Inflammatory macrophage treated with lipopolysaccharide for 1 hour (primary cell): ENCODE measurements at regions not wholly inside any gene's neighbourhood (a gene's known extent, or its start where the extent isn't known, plus 50 kb on each side); places are given as distances from the start of the nearest gene placed in this dataset.

Experiments used
- DNase-seq, 2 donors: peaks; one replicate each; pipeline ENCODE4 v3.0.0-alpha.2; 2020 to 2022

GRCh38 chr2:8307606-8308180, 374.2 kb upstream of the ID2 start:
- DNase-seq = peak; percentile 56 to 57

DNA sequence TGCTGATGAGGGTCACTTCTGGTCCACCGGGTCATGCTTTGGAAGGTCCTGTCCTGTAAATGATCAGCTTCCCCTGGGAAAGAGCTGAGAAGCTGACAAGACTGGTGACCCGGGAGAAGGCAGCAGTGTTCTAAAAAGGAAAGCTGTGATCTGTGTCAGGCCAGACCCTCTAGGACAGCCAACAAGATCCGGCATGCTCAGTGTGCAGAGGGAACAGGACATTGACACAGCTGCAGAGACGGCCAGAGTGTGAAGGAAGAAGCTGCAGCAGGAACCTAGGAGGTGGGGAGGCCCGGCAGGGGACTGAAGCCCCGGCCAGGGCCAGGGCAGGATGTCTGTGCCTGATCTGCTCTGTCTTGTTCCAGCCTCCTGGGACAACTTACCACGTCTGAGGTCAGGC, 372.7 kb upstream of the ID2 start:
- no peak for DNase-seq

DNA sequence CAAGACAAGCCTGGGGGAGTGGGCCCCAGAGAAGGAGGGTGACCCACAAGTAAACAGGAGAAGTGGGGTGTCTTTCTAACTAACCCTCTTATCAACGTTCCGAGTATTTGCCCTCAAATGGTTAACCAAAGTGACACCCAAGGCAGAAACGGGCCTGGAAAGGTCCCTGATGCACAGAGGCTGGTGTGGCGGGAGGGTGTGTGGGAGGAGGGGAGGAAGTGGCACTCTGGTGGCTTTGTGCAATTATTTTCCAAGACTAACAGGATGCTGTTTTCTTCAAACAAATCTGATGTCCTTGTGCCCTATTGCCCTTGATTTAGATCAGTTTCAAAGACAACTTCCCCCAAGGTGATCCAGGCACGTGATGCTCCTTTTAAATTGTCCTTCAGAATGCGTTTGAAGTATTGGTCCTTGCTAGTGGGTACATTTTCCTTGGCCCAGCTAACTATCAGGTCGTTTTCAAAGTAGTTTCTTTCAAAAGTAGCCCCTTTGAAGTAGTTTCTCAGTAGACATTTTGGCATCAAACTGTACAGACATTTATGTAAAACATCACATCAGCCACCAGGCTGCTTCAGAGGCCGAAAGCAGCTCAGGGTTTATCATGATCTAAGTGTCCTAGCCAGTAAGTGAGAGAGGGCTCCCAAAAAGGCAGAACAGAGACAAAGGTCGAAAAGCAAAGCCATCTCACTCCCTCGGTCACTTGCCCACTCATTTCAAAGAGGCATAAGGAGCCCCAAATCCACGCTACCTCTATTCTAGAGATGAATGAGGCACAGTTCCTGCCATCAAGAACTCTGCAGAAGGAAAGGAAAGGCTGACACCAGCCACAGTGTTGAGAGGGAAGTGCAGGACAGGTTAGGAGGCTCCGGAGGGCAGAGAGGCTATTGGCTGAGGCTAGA, 371.1 kb upstream of the ID2 start:
- peak; percentile 85 to 86 for DNase-seq

DNA sequence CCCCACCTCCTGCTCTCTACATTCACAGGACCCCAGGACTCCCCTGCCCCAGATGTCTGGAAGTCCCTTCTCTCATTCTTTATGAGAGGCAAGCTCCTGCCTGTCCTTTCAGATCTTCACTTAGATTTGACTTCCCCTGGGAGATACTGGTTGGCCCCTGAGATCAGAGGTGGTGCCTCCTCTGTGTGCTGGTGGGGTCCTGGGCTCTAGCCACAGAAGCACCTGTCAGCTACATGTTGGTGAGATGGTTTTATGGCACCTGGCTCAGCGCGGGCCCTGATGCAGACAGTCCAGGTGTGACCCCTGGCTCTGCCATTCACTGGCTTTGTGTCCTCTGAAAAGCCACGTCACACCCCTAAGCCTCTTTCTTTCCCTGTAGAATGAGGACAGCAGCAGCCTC, 369.6 kb upstream of the ID2 start:
- no peak for DNase-seq

GRCh38 chr2:8312861-8313830, 368.7 kb upstream of the ID2 start:
- peak in 1 of 2 donors; percentile 55 for DNase-seq

- peak; percentile 74 to 91 for DNase-seq
These were observed 367.8 kb upstream of the ID2 start for GRCh38 chr2:8314063-8314462.

GRCh38 chr2:8315531-8316165, 366.2 kb upstream of the ID2 start:
- peak; percentile 65 to 66 for DNase-seq

GRCh38 chr2:8316356-8316755, 365.5 kb upstream of the ID2 start:
- no peak for DNase-seq

- DNase-seq = no peak
These were observed 364.4 kb upstream of the ID2 start for GRCh38 chr2:8317418-8317817.

DNA sequence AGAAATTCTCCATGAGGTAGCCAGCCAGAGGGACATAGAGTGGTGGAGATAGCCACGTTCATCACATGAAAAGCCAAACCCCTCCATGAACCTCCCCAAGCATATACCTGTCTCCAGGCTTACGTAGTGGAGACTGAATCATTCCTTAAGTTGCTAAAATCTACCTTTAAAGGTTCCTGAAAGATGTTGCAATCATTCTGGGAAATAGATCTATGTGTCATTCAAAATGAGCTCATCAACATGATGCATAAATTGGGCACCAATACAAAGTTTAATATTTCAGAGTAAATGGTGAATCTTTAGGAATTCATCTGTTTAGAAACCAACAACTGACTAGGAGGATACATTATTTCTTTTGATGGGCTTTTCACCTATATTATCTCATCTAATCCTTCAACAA, 362.6 kb upstream of the ID2 start:
- no peak for DNase-seq

- DNase-seq = no peak
These were observed 361.4 kb upstream of the ID2 start for GRCh38 chr2:8320311-8321066.

DNA sequence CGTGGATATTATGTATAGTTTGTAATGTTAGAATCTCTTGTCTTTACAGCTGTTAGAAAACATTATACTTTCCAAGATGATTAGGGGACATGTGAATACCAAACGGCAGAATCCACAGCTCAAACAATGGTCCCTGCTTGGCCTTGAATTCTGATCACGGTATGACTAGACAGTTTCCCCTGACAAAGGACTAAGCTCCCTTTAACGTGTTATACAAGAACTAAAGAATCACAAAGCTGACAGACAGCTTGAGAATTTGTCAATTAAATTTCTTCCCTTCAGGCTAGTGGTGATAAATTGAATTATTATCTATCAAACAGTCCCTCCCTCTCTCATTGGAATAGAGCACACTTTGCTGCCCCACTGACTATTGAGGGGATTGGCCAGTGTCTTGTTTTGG, 359.2 kb upstream of the ID2 start:
- DNase-seq = no peak

- DNase-seq = no peak
These were observed 357.5 kb upstream of the ID2 start for GRCh38 chr2:8324164-8324856.

GRCh38 chr2:8324901-8325300, 357.0 kb upstream of the ID2 start:
- no peak for DNase-seq

DNA sequence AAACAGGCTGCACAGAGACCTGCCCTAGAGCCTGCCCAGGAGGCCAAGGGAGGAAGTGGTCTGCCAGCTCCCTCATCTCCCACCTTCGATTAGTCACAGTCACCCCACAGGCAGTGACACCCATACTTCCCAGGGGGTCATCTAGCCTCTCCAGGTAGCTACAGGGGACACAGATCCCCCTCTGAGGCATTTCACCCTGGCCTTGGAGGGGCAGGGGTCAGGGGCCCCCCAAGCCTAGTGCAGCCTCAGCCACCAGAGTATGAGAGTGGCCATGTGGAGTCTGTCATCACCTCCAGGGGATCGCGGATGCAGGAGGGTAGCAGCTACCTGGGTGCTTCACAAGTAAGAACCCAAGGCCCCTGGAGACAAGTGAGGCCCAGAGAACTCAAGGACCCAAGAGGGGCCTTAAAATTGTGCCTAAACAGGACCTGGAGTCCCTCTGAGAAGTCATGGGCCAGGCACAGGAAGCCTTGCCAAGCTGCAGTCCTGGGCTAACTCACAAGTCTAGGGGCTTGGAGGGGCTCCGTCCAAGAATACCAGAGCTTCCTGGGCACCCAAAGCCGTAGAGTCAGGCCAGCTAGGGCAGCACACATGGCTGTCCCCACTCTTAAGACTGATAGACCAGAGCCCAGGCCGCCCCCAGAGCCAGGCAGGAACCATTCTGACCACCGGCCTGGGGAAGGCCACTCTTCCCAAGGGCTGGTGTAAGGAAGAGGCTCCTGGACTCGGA, 354.3 kb upstream of the ID2 start:
- no peak for DNase-seq

DNA sequence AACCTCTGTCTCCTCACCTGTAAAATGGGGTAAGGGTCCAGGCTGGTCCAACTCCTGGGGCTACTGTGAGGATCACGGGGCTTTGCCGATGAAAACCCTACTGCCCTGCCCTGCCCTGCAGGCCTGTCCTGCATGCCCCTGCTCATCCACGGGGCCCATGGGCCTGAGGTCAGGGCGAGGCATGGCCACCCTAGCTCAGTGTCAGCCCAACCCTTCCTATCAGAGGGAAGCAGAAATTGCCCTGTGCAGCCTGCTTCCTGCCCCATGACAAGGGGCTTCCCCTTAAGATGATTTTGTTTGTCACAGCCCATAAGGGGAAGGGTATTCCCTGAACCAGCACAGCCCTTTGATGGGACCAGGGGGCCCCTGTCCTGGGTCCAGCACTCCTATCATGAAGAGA, 353.6 kb upstream of the ID2 start:
- peak; percentile 41 to 43 for DNase-seq

DNA sequence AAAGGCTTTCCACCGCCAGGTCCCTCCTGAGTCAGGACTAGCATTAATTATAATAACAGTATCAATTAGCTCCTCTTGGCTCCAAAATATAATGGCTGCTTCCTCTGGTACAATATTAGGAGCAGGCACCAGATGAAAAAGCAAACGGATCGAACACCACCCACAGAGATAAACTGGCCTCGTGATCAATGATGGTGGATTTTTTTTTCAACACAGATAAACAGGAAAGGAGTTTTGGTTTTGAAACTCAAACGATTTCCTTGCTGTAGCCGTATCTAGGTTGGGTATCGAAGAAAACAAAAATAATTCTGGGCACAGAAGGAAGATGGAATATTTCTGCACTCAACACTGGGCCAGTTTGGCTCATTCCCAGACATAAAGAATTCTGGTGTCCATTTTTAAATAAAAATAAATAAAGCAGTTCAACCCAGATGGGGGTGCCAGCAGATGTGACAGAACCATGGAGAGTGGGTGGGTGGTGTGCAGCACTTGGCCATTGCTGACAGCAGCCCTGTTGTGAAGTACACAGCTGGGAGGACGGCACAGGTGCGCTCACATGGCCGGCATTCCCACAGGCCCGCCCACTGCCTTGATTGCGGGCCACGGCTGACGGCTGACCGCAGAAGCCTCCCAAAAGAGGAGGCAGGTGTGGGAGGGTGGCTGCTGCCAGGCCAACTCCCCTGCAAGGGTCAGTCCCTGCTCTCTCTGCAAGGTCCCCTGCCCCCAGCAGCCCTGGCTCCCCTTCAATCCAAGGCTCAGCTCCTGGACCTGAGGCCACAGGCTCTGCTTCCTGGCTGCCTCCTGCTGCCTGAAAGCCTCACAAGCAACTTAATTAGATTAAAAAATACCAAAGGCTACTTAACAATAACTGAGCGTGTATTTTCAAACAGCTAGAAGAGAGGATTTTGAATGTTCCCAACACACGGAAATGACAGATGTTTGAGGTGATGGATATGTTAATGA, 351.9 kb upstream of the ID2 start:
- DNase-seq = no peak

GRCh38 chr2:8331068-8331467, 350.8 kb upstream of the ID2 start:
- no peak for DNase-seq

DNA sequence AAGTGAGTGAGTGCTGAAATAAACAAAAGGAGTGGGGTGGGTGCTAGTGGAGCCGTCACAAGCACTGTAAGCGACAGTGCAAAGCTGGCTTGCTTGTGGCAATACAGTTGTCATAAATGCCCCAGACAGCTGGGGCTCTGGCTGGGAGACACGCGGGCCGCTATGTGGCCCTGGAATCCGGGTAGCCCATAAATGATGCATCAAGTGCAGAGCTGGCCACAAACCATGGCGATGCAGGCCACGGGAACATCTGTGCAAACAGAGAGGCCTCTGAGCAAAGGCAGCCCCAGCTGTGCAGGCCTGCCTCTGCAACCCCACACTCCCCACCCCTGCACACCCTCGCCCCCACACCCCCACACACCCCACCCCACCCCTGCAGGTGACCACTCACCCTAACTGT, 349.2 kb upstream of the ID2 start:
- no peak for DNase-seq
